T-helper 1 cell treated with Interleukin-12 subunit alpha and Interleukin-12 subunit beta and Interleukin-4 antibody, amounts not matched to agents 30 μg/mL and 1 μg/mL, for 36 hours (primary cell): ENCODE measurements at regions not wholly inside any gene's neighbourhood (a gene's known extent, or its start where the extent isn't known, plus 50 kb on each side); places are given as distances from the start of the nearest gene placed in this dataset.
"Not testable (repeated sequence)": the region's sequence is repeated elsewhere in the genome, so short reads cannot be mapped to it uniquely, and the experiment has no call there.

ENCODE experiments used
- H3K27ac Mint-ChIP-seq: one replicate; pipeline ENCODE4 v1.8.0; 2021; ENCODE audit warnings: mild to moderate bottlenecking, mixed read lengths
- H3K27me3 Mint-ChIP-seq: one replicate; pipeline ENCODE4 v1.8.0; 2021; ENCODE audit warnings: low read depth, mixed read lengths
- H3K36me3 Mint-ChIP-seq: one replicate; pipeline ENCODE4 v1.8.0; 2021; ENCODE audit warnings: low read depth, mixed read lengths
- H3K4me1 Mint-ChIP-seq: one replicate; pipeline ENCODE4 v1.8.0; 2021; ENCODE audit warnings: low read depth, mixed read lengths
- H3K4me3 Mint-ChIP-seq: one replicate; pipeline ENCODE4 v1.8.0; 2021; ENCODE audit warnings: mild to moderate bottlenecking, moderate library complexity, mixed read lengths
- H3K9me3 Mint-ChIP-seq: one replicate; pipeline ENCODE4 v1.8.0; 2021; ENCODE audit warnings: mixed read lengths

DNA sequence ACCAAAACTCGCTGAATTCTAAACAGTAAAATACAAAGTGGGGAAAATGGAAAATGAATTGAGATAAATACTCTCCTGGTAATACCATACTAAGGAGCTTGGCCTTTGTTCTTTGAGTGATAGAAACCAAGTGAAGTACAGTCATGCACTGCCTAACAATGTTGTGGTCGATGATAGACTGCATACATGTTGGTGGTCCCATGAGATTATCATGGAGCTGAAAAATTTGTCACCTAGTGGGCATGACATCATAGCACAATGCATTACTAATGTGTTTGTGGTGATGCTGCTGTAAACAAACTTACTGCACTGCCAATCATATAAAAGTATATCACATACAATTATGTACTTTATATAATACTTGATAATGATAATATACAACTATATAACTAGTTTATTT lies 419.1 kb downstream of the ARL4A start:
- Mint-ChIP-seq H3K36me3 (no peaks in the 10 kb centered on the region), H3K27ac (no peak overlapping the region), H3K9me3 (no peaks in the 10 kb centered on the region), H3K27me3 (no peaks in the 10 kb centered on the region), H3K4me3 (no peak overlapping the region), H3K4me1 (peaks cover 2% of the 10 kb centered on the region)

DNA sequence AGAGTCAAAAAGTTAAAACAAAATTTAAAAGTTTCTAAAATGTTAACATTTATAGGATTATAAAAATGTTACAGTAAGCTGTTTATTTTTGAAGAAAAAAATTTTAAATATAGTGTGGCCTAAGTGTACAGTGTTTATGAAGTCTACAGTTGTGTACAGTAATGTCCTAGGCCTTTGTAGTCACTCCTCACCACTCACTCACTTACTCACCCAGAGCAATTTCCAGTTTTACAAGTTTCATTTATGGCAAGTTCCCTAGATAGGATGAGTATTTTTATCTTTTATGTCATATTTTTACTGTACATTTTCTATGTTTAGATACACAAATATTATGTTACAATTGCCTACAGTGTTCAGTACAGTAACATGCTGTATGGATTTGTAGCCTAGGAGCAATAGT lies 419.9 kb downstream of the ARL4A start:
- no peak overlapping the region for H3K4me3 Mint-ChIP-seq
- H3K36me3 Mint-ChIP-seq = no peaks in the 10 kb centered on the region
- H3K27ac Mint-ChIP-seq = no peak overlapping the region
- H3K4me1 Mint-ChIP-seq = peaks cover 2% of the 10 kb centered on the region
- H3K27me3 Mint-ChIP-seq = no peaks in the 10 kb centered on the region
- no peaks in the 10 kb centered on the region for H3K9me3 Mint-ChIP-seq

GRCh38 chr7:13108061-13108460 lies 420.6 kb downstream of the ARL4A start:
- no peaks in the 10 kb centered on the region for H3K27me3 Mint-ChIP-seq
- H3K27ac Mint-ChIP-seq = no peak overlapping the region
- no peak overlapping the region for H3K4me3 Mint-ChIP-seq
- peaks cover 2% of the 10 kb centered on the region for H3K4me1 Mint-ChIP-seq
- no peaks in the 10 kb centered on the region for H3K9me3 Mint-ChIP-seq
- H3K36me3 Mint-ChIP-seq = no peaks in the 10 kb centered on the region

DNA sequence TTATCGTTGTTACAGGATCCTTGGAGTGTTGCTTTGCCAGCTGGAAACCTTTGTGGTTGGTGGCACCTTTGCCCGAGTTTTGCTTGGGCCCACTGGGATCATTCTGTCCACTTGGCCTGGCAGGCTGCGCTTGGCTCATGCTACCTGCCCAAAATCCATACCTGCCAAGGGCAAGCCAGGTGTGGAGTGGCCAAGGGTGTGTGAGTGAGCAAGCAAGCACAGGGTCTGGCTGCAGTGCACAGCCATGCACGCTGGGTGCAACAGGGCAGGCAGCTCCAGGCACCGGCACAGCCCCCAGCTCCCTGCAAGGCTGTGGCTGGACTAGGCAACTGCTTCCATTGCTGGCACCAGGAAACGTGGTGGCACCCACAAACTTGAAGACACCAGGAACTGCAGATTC lies 421.8 kb downstream of the ARL4A start:
- H3K27ac Mint-ChIP-seq = no peak overlapping the region
- H3K36me3 Mint-ChIP-seq = no peaks in the 10 kb centered on the region
- H3K4me1 Mint-ChIP-seq = peaks cover under 1% of the 10 kb centered on the region
- no peak overlapping the region for H3K4me3 Mint-ChIP-seq
- no peaks in the 10 kb centered on the region for H3K27me3 Mint-ChIP-seq
- no peaks in the 10 kb centered on the region for H3K9me3 Mint-ChIP-seq

GRCh38 chr7:13110107-13110506 lies 422.7 kb downstream of the ARL4A start:
- no peaks in the 10 kb centered on the region for H3K27me3 Mint-ChIP-seq

DNA sequence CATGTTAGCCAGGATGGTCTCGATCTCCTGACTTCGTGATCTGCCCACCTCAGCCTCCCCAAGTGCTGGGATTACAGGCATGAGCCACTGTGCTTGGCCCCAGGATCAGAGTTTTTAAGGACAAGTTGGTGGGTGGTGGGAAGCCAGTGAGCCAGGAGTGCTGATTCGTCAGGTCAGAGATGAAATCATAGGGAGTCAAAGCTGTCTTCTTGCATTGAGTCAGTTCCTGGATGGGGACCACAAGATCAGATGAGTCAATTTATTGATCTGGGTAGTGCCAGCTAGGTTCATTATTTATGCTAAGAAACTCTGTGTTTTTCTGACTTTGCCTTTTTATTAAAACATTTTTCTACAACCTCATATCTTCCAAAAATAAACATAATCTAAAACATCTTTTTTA lies 423.8 kb downstream of the ARL4A start:
- Mint-ChIP-seq H3K27me3 (no peaks in the 10 kb centered on the region), H3K4me1 (no peaks in the 10 kb centered on the region), H3K27ac (no peak overlapping the region), H3K36me3 (no peaks in the 10 kb centered on the region), H3K9me3 (no peaks in the 10 kb centered on the region), H3K4me3 (no peak overlapping the region)

More at GRCh38 chr7:13110107-13110506, 422.7 kb downstream of the ARL4A start:
- Mint-ChIP-seq H3K4me1 (no peaks in the 10 kb centered on the region), H3K9me3 (no peaks in the 10 kb centered on the region), H3K36me3 (no peaks in the 10 kb centered on the region), H3K4me3 (no peak overlapping the region), H3K27ac (no peak overlapping the region)

DNA sequence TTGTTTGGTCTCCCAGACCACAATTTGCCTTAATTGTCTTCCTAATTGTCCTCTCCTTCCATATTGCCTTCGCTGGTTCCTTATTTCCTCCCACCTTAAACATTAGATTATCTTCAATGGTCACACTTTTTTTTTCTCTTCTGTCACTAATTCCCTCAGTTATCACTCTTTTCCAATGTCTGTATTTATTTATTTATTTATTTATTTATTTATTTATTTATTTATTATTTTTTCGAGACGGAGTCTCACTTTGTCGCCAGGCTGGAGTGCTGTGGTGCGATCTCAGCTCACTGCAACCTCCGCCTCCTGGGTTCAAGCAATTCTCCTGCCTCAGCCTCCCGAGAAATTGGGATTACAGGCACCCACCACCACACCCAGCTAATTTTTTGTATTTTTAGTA lies 426.8 kb downstream of the ARL4A start:
- H3K4me1 Mint-ChIP-seq, H3K9me3 Mint-ChIP-seq, H3K4me3 Mint-ChIP-seq, H3K27me3 Mint-ChIP-seq, H3K36me3 Mint-ChIP-seq, H3K27ac Mint-ChIP-seq: not testable (repeated sequence)

GRCh38 chr7:13115157-13115772 lies 427.8 kb downstream of the ARL4A start:
- Mint-ChIP-seq H3K4me3 (no peak overlapping the region), H3K4me1 (no peaks in the 10 kb centered on the region)

GRCh38 chr7:13115855-13116254 lies 428.4 kb downstream of the ARL4A start:
- H3K27me3 Mint-ChIP-seq = no peaks in the 10 kb centered on the region

More at GRCh38 chr7:13115157-13115772, 427.8 kb downstream of the ARL4A start:
- H3K9me3 Mint-ChIP-seq = no peaks in the 10 kb centered on the region
- no peaks in the 10 kb centered on the region for H3K36me3 Mint-ChIP-seq
- H3K27me3 Mint-ChIP-seq = no peaks in the 10 kb centered on the region
- no peak overlapping the region for H3K27ac Mint-ChIP-seq

GRCh38 chr7:13117103-13117502 lies 429.7 kb downstream of the ARL4A start:
- H3K27ac Mint-ChIP-seq = no peak overlapping the region
- no peaks in the 10 kb centered on the region for H3K36me3 Mint-ChIP-seq

More at GRCh38 chr7:13115855-13116254, 428.4 kb downstream of the ARL4A start:
- no peaks in the 10 kb centered on the region for H3K36me3 Mint-ChIP-seq
- H3K9me3 Mint-ChIP-seq = no peaks in the 10 kb centered on the region
- no peak overlapping the region for H3K27ac Mint-ChIP-seq
- no peak overlapping the region for H3K4me3 Mint-ChIP-seq
- no peaks in the 10 kb centered on the region for H3K4me1 Mint-ChIP-seq

DNA sequence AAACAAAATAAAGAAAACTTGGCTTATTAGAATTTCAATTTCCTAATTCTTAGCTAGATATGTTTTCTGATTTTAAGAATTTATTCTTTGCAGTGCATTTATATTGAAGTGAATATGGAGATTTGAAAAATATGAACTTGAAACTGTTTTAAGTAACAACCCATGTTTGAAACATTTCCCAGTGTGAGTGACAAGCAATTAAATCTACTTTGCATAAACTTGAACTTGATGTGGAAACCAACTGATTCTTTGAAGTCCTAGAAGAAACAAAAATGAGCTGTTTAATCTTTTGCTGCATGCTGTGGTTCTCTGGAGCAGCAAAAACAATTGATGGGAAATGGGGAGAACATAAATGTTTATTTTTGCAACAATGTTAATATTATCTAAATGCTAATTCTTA lies 430.2 kb downstream of the ARL4A start:
- Mint-ChIP-seq H3K9me3 (no peaks in the 10 kb centered on the region), H3K4me1 (no peaks in the 10 kb centered on the region)

More at GRCh38 chr7:13117103-13117502, 429.7 kb downstream of the ARL4A start:
- no peak overlapping the region for H3K4me3 Mint-ChIP-seq
- H3K9me3 Mint-ChIP-seq = no peaks in the 10 kb centered on the region
- no peaks in the 10 kb centered on the region for H3K27me3 Mint-ChIP-seq
- H3K4me1 Mint-ChIP-seq = no peaks in the 10 kb centered on the region

DNA sequence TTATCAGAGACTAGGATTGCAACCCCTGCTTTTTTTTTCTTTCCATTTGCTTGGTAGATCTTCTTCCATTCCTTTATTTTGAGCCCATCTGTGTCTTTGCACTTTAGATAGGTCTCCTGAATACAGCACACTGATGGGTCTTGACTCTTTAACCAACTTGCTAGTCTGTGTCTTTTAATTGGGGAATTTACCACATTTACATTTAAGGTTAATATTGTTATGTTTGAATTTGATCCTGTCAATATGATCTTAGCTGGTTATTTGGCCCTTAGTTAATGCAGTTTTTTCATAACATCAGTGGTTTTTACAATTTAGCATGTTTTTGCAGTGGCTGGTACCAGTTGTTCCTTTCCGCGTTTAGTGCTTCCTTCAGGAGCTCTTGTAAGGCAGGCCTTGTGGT lies 437.2 kb downstream of the ARL4A start:
- H3K27ac Mint-ChIP-seq, H3K4me1 Mint-ChIP-seq, H3K36me3 Mint-ChIP-seq, H3K4me3 Mint-ChIP-seq, H3K9me3 Mint-ChIP-seq, H3K27me3 Mint-ChIP-seq: not testable (repeated sequence)

More for the DNA sequence above, 430.2 kb downstream of the ARL4A start:
- no peak overlapping the region for H3K4me3 Mint-ChIP-seq
- no peaks in the 10 kb centered on the region for H3K27me3 Mint-ChIP-seq
- H3K36me3 Mint-ChIP-seq = no peaks in the 10 kb centered on the region
- H3K27ac Mint-ChIP-seq = no peak overlapping the region

DNA sequence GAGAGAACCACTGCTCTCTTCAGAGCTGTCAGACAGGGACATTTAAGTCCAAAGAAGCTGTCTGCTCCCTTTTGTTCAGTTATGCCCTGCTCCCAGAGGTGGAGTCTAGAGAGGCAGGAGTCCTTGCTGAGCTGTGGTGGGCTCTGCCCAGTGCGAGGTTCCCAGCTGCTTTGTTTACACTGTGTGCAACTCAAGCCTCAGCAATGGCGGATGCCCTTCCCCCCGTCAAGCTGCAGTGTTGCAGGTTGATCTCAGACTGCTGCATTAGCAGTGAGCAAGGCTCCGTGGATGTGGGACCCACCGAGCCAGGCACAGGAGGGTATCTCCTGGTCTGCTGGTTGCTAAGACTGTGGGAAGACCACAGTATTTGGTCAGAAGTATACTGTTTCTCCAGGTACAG lies 438.9 kb downstream of the ARL4A start:
- Mint-ChIP-seq H3K9me3 (no peaks in the 10 kb centered on the region), H3K36me3 (no peaks in the 10 kb centered on the region), H3K4me1 (no peaks in the 10 kb centered on the region)

DNA sequence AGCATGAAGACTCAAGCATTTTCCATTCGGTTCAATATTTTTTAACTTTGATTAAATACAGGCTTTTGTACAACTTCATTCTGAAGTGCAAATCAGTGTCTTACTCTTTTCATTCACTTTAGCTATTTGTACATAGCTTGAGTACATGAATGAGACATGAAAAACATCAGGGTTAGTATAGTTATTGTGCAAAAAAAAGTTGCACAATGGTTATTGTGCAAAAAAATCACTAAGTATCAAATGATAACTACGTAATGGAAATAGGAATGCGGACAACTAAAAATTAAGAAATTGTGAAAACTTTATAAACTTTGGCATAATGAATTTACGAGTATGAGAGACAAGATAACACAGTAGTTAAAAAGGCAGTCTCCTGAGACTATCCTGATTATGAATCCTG lies 442.9 kb downstream of the ARL4A start:
- Mint-ChIP-seq H3K27ac (no peak overlapping the region), H3K4me1 (no peaks in the 10 kb centered on the region), H3K9me3 (no peaks in the 10 kb centered on the region), H3K27me3 (no peaks in the 10 kb centered on the region), H3K36me3 (no peaks in the 10 kb centered on the region), H3K4me3 (no peak overlapping the region)

More for the DNA sequence above, 438.9 kb downstream of the ARL4A start:
- H3K27ac Mint-ChIP-seq = no peak overlapping the region
- no peak overlapping the region for H3K4me3 Mint-ChIP-seq
- no peaks in the 10 kb centered on the region for H3K27me3 Mint-ChIP-seq

GRCh38 chr7:13130906-13131305 lies 443.5 kb downstream of the ARL4A start:
- H3K9me3 Mint-ChIP-seq, H3K36me3 Mint-ChIP-seq, H3K27me3 Mint-ChIP-seq, H3K27ac Mint-ChIP-seq, H3K4me1 Mint-ChIP-seq, H3K4me3 Mint-ChIP-seq: not testable (repeated sequence)

- H3K4me3 Mint-ChIP-seq = no peak overlapping the region
- no peaks in the 10 kb centered on the region for H3K27me3 Mint-ChIP-seq
- H3K27ac Mint-ChIP-seq = no peak overlapping the region
- no peaks in the 10 kb centered on the region for H3K36me3 Mint-ChIP-seq
- no peaks in the 10 kb centered on the region for H3K4me1 Mint-ChIP-seq
- no peaks in the 10 kb centered on the region for H3K9me3 Mint-ChIP-seq
Measured at GRCh38 chr7:13132314-13132713, 444.9 kb downstream of the ARL4A start.
